ENCODE measurements at regions not wholly inside any gene's neighbourhood (a gene's known extent, or its start where the extent isn't known, plus 50 kb on each side); places are given as distances from the start of the nearest gene placed in this dataset.
"Not testable (repeated sequence)": the region's sequence is repeated elsewhere in the genome, so short reads cannot be mapped to it uniquely, and the experiment has no call there.

DNA sequence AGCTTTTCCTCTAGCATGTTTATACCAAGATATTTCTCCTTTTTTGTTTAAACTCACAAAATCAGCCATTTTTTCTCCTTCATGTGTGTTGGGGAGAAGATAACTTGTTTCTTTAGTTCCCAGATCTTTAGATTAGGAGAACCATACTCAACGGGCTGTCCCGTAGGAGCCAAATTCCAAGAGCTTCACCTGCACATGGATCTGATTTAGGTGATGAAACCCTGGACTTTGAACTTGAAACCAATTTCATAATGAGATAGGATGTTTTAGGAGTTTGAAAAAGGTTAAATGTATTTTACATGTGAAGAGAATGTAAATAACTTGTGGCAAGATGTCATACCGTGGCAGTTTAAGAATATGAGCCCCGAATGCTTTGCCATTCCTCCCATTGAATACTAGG lies 280.0 kb upstream of the PCDH18 start:
- TF ChIP-seq CTCF (IDR thresholded peaks at IDR 0.05; ENCODE audit: low read depth, low read length) = no peak

DNA sequence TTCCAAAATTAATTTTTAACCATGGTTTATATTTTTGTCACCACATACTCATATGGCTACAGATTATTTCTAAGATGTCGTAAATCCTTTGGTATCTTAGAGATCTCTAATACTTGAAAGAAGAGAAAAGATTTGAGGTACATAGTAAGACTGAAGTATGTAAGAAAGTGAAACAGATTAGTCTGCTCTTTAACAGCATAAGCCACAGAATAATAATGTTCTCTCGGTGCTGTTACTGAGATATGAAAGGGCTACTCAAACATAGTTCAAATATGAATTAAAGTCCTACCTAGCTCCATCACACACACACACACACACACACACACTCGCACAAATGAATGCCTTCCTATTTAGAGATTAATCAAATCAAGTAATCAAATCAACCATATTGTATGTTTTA lies 274.1 kb upstream of the PCDH18 start:
- TF ChIP-seq CTCF (IDR thresholded peaks at IDR 0.05; ENCODE audit: low read depth, low read length) = no peak
- DNase-seq (ENCODE audit: extremely low read depth, low read depth) = no peak

More for the DNA sequence above, 280.0 kb upstream of the PCDH18 start:
- DNase-seq (ENCODE audit: extremely low read depth, low read depth) = no peak

- TF ChIP-seq CTCF (IDR thresholded peaks at IDR 0.05; ENCODE audit: low read depth, low read length) = no peak
These were observed 272.7 kb upstream of the PCDH18 start for GRCh38 chr4:137804906-137805495.

DNA sequence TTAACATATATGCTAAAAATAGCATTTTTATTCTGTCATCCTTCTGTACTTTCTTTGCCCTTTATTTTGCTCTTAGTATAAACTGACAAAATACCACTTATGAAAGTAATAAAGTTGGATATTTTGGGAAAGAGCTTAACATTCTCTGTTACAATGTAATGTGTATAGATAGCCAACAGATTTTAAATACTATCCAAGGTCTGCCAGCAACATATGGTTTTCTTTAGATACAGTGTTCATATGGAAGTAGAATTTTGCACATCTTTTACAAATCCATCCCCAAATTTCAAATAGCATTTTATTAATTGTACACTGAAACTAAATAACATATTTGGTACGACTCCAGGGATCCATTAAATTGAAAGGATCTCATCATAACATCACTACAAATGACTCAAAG lies 268.6 kb upstream of the PCDH18 start:
- no peak for DNase-seq (ENCODE audit: extremely low read depth, low read depth)
- no peak for TF ChIP-seq CTCF (IDR thresholded peaks at IDR 0.05; ENCODE audit: low read depth, low read length)

More at GRCh38 chr4:137804906-137805495, 272.7 kb upstream of the PCDH18 start:
- DNase-seq (ENCODE audit: extremely low read depth, low read depth) = no peak

DNA sequence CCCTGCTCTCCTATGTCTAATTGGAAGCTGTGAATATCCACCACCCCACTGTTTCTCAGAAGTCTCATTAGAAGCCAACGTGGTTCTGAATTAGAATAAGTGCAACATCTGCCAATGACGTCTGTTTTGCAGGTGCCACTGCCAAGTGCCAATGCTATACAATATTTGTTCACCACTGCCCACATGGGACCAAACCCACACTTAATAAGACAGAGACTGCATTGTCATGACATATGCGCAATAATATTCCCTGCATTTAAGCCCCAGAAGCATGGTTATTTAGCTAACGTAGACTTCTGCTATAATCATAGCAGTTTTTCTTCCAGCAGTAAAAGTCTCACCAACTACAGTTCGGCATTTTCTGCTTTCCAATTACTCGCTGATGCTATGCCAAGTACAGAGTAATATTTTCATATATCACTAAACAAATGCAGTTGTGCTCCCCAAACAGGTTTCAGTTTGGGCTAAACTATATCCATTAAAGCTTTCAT lies 262.5 kb upstream of the PCDH18 start:
- TF ChIP-seq CTCF (IDR thresholded peaks at IDR 0.05; ENCODE audit: low read depth, low read length) = no peak
- no peak for DNase-seq (ENCODE audit: extremely low read depth, low read depth)

DNA sequence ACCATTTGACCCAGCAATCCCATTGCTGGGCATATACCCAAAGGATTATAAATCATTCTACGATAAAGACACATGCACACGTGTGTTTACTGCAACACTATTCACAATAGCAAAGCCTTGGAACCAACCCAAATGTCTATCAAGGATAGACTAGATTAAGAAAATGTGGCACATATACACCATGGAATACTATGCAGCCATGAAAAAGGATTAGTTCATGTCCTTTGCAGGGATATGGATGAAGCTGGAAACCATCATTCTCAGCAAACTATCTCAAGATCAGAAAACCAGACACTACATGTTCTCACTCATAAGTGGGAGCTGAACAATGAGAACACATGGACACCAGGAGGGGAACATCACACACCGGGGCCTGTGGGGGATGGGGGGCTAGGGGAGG lies 257.0 kb upstream of the PCDH18 start:
- DNase-seq (ENCODE audit: extremely low read depth, low read depth) = not testable (repeated sequence)

DNA sequence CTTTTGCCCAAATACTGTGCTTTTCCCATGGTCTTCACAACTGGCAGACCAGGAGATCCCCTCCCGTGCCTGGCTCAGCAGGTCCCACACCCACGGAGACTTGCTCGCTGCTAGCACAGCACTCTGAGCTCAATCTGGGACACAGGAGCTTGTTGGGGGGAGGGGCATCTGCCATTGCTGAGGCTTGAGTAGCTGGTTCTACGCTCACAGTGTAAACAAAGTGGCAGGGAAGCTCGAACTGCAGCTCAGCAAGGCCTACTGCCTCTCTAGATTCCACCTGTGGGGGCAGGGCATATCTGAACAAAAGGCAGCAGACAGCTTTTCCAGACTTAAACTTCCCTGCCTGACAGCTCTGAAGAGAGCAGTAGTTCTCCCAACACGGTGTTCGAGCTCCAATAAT lies 251.6 kb upstream of the PCDH18 start:
- DNase-seq (ENCODE audit: extremely low read depth, low read depth) = not testable (repeated sequence)

DNA sequence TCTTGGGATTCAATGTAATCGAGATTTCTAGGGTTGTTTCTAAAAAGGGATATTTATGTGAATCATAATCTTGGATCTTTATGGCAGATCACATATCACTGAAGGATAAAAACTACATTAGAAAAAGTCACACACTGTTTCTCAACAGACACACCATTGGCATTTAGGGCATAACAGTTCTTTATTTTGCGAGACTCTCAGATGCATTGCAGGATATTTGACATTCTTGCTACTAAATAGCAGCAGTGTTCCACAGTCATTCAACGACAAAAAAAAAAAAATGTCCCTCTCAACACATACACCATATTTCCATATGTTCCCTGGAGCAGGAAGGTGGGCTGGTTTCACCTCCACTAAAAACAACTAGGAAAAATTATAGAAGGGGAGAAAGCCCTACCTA lies 243.4 kb upstream of the PCDH18 start:
- TF ChIP-seq CTCF (IDR thresholded peaks at IDR 0.05; ENCODE audit: low read depth, low read length) = no peak
- no peak for DNase-seq (ENCODE audit: extremely low read depth, low read depth)
